Ovary (tissue), 3 donors: ENCODE measurements at regions not wholly inside any gene's neighbourhood (a gene's known extent, or its start where the extent isn't known, plus 50 kb on each side); places are given as distances from the start of the nearest gene placed in this dataset.

ENCODE experiments used
- POLR2A ChIP-seq: fragments of 450-650 bp; IDR thresholded peaks from one replicate; pipeline ENCODE4 v1.6.1; 2017; ENCODE audit warnings: antibody characterized with exemption, mild to moderate bottlenecking, moderate library complexity
- TF ChIP-seq, protein P1 (sequence below), 3 donors: fragments of 450-650 bp in 2 of 3; fragments of 200-600 bp in 1 of 3; IDR thresholded peaks; one replicate each; pipeline versions ENCODE4 v1.5.1 to v1.8.0; 2016 to 2022; ENCODE audit warnings: antibody characterized with exemption in 3 of 3, mild to moderate bottlenecking in 1 of 3
- donor health status: DM: no; HTN: no; CAD: no.

DNA sequence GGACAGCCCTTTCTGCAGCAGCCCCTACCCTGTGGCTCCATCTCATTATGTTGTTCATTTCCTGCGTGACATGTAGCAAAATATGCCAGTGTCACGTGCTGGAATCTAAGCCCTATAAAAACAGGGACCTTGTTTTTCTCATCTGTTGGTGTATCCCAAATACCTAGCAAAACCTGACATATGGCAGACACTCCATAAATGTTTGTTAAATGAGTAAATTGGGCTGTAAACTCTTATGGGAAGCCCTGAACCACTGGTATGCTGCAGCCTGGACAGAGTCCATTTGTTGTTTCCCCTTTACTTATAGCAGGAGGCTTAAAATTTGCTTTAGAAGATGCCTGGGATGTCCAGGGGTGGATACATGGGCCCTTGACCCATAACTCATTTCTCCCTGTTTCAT lies 363.8 kb downstream of the NPHP4 start:
- TF ChIP-seq, protein P1, sequence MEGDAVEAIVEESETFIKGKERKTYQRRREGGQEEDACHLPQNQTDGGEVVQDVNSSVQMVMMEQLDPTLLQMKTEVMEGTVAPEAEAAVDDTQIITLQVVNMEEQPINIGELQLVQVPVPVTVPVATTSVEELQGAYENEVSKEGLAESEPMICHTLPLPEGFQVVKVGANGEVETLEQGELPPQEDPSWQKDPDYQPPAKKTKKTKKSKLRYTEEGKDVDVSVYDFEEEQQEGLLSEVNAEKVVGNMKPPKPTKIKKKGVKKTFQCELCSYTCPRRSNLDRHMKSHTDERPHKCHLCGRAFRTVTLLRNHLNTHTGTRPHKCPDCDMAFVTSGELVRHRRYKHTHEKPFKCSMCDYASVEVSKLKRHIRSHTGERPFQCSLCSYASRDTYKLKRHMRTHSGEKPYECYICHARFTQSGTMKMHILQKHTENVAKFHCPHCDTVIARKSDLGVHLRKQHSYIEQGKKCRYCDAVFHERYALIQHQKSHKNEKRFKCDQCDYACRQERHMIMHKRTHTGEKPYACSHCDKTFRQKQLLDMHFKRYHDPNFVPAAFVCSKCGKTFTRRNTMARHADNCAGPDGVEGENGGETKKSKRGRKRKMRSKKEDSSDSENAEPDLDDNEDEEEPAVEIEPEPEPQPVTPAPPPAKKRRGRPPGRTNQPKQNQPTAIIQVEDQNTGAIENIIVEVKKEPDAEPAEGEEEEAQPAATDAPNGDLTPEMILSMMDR (IDR thresholded peaks at IDR 0.05): no peak
- TF ChIP-seq POLR2A: no peak
